ENCODE measurements at regions not wholly inside any gene's neighbourhood (a gene's known extent, or its start where the extent isn't known, plus 50 kb on each side); places are given as distances from the start of the nearest gene placed in this dataset.

DNA sequence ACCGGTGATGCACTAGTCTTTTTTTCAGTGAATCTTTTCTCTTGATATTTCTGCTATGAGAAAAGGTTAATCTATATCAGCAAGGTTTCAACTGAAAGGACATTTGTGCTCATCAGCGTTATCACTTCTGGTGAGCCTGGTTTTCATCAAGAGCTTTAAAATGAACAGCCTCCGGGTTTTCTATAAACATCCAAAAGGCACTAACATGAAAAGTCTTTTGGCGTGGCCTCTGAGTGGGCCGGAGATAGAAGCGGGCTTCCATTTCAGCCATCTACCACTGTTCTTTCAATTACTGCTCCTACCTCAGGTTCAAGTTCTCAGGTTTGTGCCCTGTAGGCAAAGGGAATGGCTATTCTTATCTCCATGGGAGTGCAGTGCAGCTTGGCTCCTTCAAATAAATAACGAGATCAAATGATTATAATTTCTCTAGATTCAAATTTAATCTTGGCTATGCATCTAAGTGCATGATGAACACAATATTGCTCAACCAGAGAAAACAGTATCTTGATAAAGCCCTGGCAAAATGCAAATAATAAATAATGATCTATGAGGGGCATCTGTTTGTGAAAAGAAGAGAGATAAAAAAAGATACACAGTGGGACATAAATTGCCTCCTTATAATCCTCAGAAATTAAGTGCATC lies 314.8 kb downstream of the CDH2 start:
- Histone ChIP-seq H3K9me3 (ENCODE audit: control insufficient read depth, low read depth, low read length) (no peaks in the 10 kb centered on the region), H3K23ac (ENCODE audit: insufficient read length, low read depth, low read length) (no peak overlapping the region), H3K4me2 (ENCODE audit: insufficient read depth, insufficient read length, low read length) (no peak overlapping the region), H2AFZ (ENCODE audit: low read length) (no peak overlapping the region), H2BK120ac (ENCODE audit: low read depth, low read length, poor library complexity, severe bottlenecking) (no peak overlapping the region), H2BK15ac (ENCODE audit: low read depth, low read length) (no peak overlapping the region), H4K5ac (ENCODE audit: insufficient read length, low read depth, low read length) (no peak overlapping the region), H4K8ac (replicated peaks; ENCODE audit: insufficient read length, low read depth, low read length) (no peak overlapping the region), H3K56ac (ENCODE audit: insufficient read length, low read depth, low read length) (no peak overlapping the region), H3T11ph (ENCODE audit: low read length) (no peak overlapping the region), H3K27ac (ENCODE audit: insufficient read length, low read depth, low read length) (no peak overlapping the region), H2BK12ac (ENCODE audit: insufficient read length, low read depth, low read length) (no peak overlapping the region), H4K20me1 (ENCODE audit: control insufficient read depth, insufficient read depth, insufficient read length) (no peaks in the 10 kb centered on the region), H2BK5ac (ENCODE audit: insufficient read length, low read length) (no peak overlapping the region), H3K23me2 (ENCODE audit: insufficient read length, low read depth, low read length, poor library complexity, severe bottlenecking) (no peaks in the 10 kb centered on the region), H3K4ac (ENCODE audit: low read depth, low read length) (no peak overlapping the region), H3K4me1 (ENCODE audit: insufficient read depth, low read length) (no peaks in the 10 kb centered on the region), H3K79me1 (ENCODE audit: insufficient read depth, low read depth, low read length, poor library complexity, severe bottlenecking) (no peaks in the 10 kb centered on the region), H2BK20ac (ENCODE audit: low read depth, low read length, poor library complexity, severe bottlenecking) (no peak overlapping the region), H3K27me3 (ENCODE audit: insufficient read depth, low read length) (no peaks in the 10 kb centered on the region), H2AK5ac (ENCODE audit: insufficient read length, low read length) (no peak overlapping the region), H3K14ac (ENCODE audit: insufficient read depth, low read length) (no peak overlapping the region), H4K91ac (ENCODE audit: insufficient read length, low read depth, low read length) (no peak overlapping the region), H3K9ac (ENCODE audit: extremely low read depth, insufficient read length, low read length) (no peak overlapping the region), H3K18ac (ENCODE audit: insufficient read length, low read depth, low read length) (no peak overlapping the region), H3K79me2 (ENCODE audit: insufficient read depth, low read length) (no peaks in the 10 kb centered on the region)
- TF ChIP-seq, protein P1, sequence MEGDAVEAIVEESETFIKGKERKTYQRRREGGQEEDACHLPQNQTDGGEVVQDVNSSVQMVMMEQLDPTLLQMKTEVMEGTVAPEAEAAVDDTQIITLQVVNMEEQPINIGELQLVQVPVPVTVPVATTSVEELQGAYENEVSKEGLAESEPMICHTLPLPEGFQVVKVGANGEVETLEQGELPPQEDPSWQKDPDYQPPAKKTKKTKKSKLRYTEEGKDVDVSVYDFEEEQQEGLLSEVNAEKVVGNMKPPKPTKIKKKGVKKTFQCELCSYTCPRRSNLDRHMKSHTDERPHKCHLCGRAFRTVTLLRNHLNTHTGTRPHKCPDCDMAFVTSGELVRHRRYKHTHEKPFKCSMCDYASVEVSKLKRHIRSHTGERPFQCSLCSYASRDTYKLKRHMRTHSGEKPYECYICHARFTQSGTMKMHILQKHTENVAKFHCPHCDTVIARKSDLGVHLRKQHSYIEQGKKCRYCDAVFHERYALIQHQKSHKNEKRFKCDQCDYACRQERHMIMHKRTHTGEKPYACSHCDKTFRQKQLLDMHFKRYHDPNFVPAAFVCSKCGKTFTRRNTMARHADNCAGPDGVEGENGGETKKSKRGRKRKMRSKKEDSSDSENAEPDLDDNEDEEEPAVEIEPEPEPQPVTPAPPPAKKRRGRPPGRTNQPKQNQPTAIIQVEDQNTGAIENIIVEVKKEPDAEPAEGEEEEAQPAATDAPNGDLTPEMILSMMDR (conservative IDR thresholded peaks at IDR 0.05) = no peak
- H3K4me3 Mint-ChIP-seq = no peak overlapping the region
- H3K27me3 Mint-ChIP-seq (ENCODE audit: low read depth) = no peaks in the 10 kb centered on the region
- no CpG with 5 or more reads among the region's 7 CpGs for WGBS (ENCODE audit: extremely low coverage, insufficient read length, low lambda C conversion rate)
- no peaks in the 10 kb centered on the region for H3K9me3 Mint-ChIP-seq
- H3K27ac Mint-ChIP-seq = no peak overlapping the region
- DNase-seq = no peak
- 0 out of 4 replicates have a peak, but pooled peaks cover 0 to 4% of the 10 kb centered on the region in 2 experiments for H3K4me1 Mint-ChIP-seq
- no peaks in the 10 kb centered on the region for H3K36me3 Mint-ChIP-seq (ENCODE audit: insufficient read depth in 1 of 3, low read depth in 3 of 3)
